ENCODE measurements at regions not wholly inside any gene's neighbourhood (a gene's known extent, or its start where the extent isn't known, plus 50 kb on each side); places are given as distances from the start of the nearest gene placed in this dataset.

- H4K20me1 ChIP-seq (replicated peaks; ENCODE audit: insufficient read depth), result no peaks in the 10 kb centered on the region
- H2AFZ ChIP-seq, result no peak overlapping the region
- no peak overlapping the region for H3K4me3 ChIP-seq
- Mint-ChIP-seq H3K27me3 (ENCODE audit: insufficient read depth, low read depth, poor library complexity) (peaks cover 5% of the 10 kb centered on the region), H3K4me3 (no peak overlapping the region), H3K4me1 (no peaks in the 10 kb centered on the region), H3K27ac (no peak overlapping the region), H3K36me3 (ENCODE audit: low read depth) (peaks cover 31% of the 10 kb centered on the region; the same call in 2 of the 3 replicates), H3K9me3 (peaks cover 95% of the 10 kb centered on the region)
- H3F3A ChIP-seq (replicated peaks; ENCODE audit: low read depth), result no peaks in the 10 kb centered on the region
- DNase-seq (ENCODE audit: low spot score) (no peak), ATAC-seq (no peak)
- no peaks in the 10 kb centered on the region for H3K36me3 ChIP-seq (ENCODE audit: insufficient read depth)
- TF ChIP-seq ZNF114 (CRISPR knock-in tag; IDR thresholded peaks at IDR 0.05) (no peak), POLR2AphosphoS5 (IDR thresholded peaks at IDR 0.05; ENCODE audit: low read depth) (no peak), EZH2 (IDR thresholded peaks at IDR 0.05; ENCODE audit: low read depth, unreplicated experiment) (no peak), CREB1 (CRISPR knock-in tag; IDR thresholded peaks at IDR 0.05; ENCODE audit: low read depth) (no peak)
- no peaks in the 10 kb centered on the region for H3K9me2 ChIP-seq (ENCODE audit: insufficient read depth)
- no peaks in the 10 kb centered on the region for H3K79me2 ChIP-seq (replicated peaks; ENCODE audit: insufficient read depth)
- H3K27ac ChIP-seq (ENCODE audit: low read depth), result no peak overlapping the region
- H3K4me1 ChIP-seq (ENCODE audit: insufficient read depth), result no peaks in the 10 kb centered on the region
- H3K4me2 ChIP-seq, result no peak overlapping the region
- H3K27me3 ChIP-seq (ENCODE audit: insufficient read depth), result peaks cover 26% of the 10 kb centered on the region
Observed at GRCh38 chr7:69244701-69245100, 353.6 kb upstream of the AUTS2 start.

GRCh38 chr7:69245646-69246045 is 352.6 kb upstream of the AUTS2 start:
- no peaks in the 10 kb centered on the region for H3K36me3 ChIP-seq (ENCODE audit: insufficient read depth)
- peaks cover 95% of the 10 kb centered on the region for H3K9me3 Mint-ChIP-seq
- no peaks in the 10 kb centered on the region for H3K4me1 ChIP-seq (ENCODE audit: insufficient read depth)
- ATAC-seq (no peak), DNase-seq (ENCODE audit: low spot score) (no peak)
- H3K4me2 ChIP-seq, result no peak overlapping the region
- no peak overlapping the region for H3K4me3 ChIP-seq
- no peaks in the 10 kb centered on the region for H3F3A ChIP-seq (replicated peaks; ENCODE audit: low read depth)
- H2AFZ ChIP-seq, result no peak overlapping the region
- H3K27me3 ChIP-seq (ENCODE audit: insufficient read depth), result peaks cover 19% of the 10 kb centered on the region; the same call in 1 of the 2 replicates
- H3K27ac ChIP-seq (ENCODE audit: low read depth), result no peak overlapping the region
- peaks cover 5% of the 10 kb centered on the region for H3K27me3 Mint-ChIP-seq (ENCODE audit: insufficient read depth, low read depth, poor library complexity)
- no peaks in the 10 kb centered on the region for H3K4me1 Mint-ChIP-seq
- no peaks in the 10 kb centered on the region for H3K9me2 ChIP-seq (ENCODE audit: insufficient read depth)
- H3K36me3 Mint-ChIP-seq (ENCODE audit: low read depth), result peaks cover 35% of the 10 kb centered on the region
- H3K4me3 Mint-ChIP-seq, result no peak overlapping the region
- no peaks in the 10 kb centered on the region for H3K79me2 ChIP-seq (replicated peaks; ENCODE audit: insufficient read depth)
- no peaks in the 10 kb centered on the region for H4K20me1 ChIP-seq (replicated peaks; ENCODE audit: insufficient read depth)
- H3K27ac Mint-ChIP-seq, result no peak overlapping the region
- TF ChIP-seq CREB1 (CRISPR knock-in tag; IDR thresholded peaks at IDR 0.05; ENCODE audit: low read depth) (no peak), JUNB (IDR thresholded peaks at IDR 0.05; ENCODE audit: unreplicated experiment) (no peak), STAT1 (IDR thresholded peaks at IDR 0.05; ENCODE audit: unreplicated experiment) (no peak), ZNF114 (CRISPR knock-in tag; IDR thresholded peaks at IDR 0.05) (no peak), EZH2phosphoT487 (IDR thresholded peaks at IDR 0.05; ENCODE audit: unreplicated experiment) (no peak), NANOG (IDR thresholded peaks at IDR 0.05; ENCODE audit: borderline replicate concordance) (no peak), ZNF462 (CRISPR knock-in tag; IDR thresholded peaks at IDR 0.05) (no peak), ETS1 (IDR thresholded peaks at IDR 0.05) (no peak), EZH2 (IDR thresholded peaks at IDR 0.05; ENCODE audit: low read depth, unreplicated experiment) (no peak), POLR2AphosphoS5 (IDR thresholded peaks at IDR 0.05; ENCODE audit: low read depth) (no peak), CTCF (conservative IDR thresholded peaks at IDR 0.05; ENCODE audit: low read depth in 2 of 2) (no peak)
